HG02798 (cell line): ENCODE measurements at regions not wholly inside any gene's neighbourhood (a gene's known extent, or its start where the extent isn't known, plus 50 kb on each side); places are given as distances from the start of the nearest gene placed in this dataset.
"Not testable (repeated sequence)": the region's sequence is repeated elsewhere in the genome, so short reads cannot be mapped to it uniquely, and the experiment has no call there.

Source experiments
- ATAC-seq: cut with Tn5 transposase; IDR thresholded peaks from one replicate; pipeline ENCODE4 v1.9.1; 2021; ENCODE audit warnings: mild to moderate bottlenecking; ENCODE audit not compliant: unreplicated experiment, poor library complexity

- ATAC-seq, result not testable (repeated sequence)
Observed at GRCh38 chr14:55919800-55920199, 198.4 kb upstream of the PELI2 start.

- no peak for ATAC-seq
Observed at GRCh38 chr14:55921511-55921910, 196.7 kb upstream of the PELI2 start.

- ATAC-seq, result no peak
Observed at GRCh38 chr14:55926007-55926406, 192.2 kb upstream of the PELI2 start.

GRCh38 chr14:55927028-55927427, 191.2 kb upstream of the PELI2 start:
- ATAC-seq, result no peak

- no peak for ATAC-seq
Observed at GRCh38 chr14:55928276-55928675, 189.9 kb upstream of the PELI2 start.

GRCh38 chr14:55929136-55929535, 189.1 kb upstream of the PELI2 start:
- no peak for ATAC-seq

GRCh38 chr14:55930016-55930784, 188.0 kb upstream of the PELI2 start:
- no peak for ATAC-seq

DNA sequence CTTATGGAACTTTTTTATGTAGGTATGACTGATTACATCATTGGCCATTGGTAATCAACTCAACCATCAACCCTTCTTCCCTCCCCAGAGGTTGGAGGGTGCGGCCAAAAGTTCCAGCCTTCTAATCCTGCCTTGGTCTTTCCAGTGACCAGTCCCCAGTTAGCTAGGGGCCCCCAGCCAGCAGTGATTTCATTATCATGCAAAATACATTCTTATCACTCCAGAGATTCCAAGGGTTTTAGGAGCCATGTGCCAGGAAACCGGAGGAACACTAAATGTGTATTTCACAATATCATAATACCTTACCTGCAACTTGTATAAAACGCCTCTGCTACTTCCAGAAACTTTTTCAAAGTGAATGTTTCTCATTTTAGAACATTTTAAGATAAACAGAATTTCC, 181.5 kb upstream of the PELI2 start:
- ATAC-seq, result no peak

DNA sequence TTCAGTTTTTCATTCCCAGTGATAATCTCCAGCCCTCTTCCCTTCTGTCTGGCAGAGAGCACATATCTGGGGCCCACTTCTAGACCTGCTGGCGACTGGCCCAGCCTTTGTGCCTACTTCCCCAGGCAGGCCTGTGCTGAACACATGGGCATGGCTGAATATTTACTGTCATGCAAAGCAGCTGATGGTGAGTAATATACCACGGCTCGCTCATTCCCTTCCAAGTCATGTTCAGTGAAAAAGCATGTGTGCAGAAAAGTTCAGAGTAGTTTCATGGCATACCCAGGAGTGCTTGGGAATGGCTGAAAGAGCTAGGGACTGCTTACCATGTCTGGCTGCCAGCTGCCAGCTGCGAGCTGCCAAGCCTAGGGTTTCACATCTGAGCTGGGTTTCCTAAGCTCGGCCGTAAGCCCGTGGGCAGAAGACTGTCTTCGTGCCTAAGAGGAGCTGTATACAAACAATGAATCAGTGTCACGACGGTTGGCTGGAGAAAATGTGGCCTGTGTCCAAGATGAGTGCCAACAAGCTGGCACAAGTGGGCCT, 179.9 kb upstream of the PELI2 start:
- no peak for ATAC-seq

GRCh38 chr14:55942076-55942654, 176.0 kb upstream of the PELI2 start:
- no peak for ATAC-seq

DNA sequence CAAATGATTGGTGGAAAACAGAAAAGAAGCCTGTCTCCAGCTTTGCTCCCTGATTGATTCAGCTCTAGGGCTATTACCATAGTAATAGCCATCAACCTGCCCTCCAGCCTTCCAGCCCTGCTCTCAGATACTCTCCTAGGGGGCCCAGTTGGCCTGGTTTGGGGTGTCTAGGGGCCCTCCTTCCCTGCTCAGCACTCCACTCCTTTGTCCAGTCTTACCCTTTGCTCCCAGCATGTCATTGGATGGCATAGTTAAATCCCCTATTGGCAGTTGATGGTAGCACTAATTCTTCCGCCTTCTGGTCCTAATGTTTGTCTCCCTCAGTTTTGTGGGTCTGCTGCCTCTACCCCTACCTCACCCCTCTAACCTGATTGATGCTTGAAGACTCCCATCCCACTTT, 175.4 kb upstream of the PELI2 start:
- no peak for ATAC-seq

DNA sequence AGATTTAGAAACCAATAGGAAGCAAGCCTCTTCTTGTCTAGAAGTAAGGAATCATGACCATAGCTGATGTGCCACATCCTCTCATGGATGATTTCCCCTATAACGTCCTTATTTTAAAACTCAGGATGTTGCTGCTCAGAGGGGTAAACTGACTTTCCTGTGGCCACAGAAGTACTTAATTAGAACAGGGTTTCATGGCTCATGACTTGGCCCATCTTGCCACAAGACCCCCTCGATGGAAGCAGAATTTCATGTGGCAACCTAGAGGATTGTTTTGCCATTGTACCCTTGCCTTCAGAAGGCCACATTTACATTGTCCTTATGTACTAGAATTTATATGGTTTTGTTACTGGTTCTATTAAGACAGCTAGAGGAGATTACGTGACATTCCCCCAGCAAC, 173.5 kb upstream of the PELI2 start:
- no peak for ATAC-seq

DNA sequence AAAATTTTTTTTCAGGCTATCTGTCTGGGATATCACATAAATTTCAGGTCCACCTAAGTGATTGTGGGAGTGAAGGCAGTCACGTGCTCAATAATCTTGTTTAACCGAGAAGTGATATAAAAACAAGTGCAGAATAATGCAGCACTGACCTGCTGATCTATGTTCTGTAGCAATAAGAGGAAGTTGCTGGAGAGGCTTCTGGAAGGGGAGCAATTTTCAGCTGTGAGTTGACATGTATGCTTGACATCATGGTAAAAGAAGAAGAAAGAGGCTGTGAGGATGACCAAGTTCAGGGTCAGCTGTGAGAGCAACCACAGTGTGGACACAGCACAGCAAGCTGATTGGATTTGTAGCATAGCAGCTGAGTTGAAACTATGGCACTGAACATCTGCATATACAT, 172.0 kb upstream of the PELI2 start:
- no peak for ATAC-seq

- ATAC-seq, result no peak
Observed at GRCh38 chr14:55948399-55948798, 169.8 kb upstream of the PELI2 start.

DNA sequence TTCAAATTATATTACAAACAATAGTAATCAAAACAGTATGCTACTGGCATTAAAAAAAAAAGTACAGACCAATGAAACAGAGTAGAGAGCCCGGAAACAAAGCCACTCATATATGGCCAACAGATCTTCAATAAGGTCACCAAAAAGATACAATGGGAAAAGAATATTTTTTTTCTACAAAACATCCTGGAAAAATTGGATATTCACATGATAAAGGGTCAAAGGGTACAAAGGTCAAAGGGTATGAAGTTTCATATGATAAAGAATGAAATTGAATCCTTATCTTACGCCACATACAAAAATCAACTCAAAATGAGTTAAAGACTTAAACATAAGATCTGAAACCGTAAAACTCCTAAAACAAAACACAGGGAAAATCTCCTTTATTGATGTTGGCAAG, 168.5 kb upstream of the PELI2 start:
- no peak for ATAC-seq

GRCh38 chr14:55950135-55950534, 168.1 kb upstream of the PELI2 start:
- ATAC-seq, result no peak

DNA sequence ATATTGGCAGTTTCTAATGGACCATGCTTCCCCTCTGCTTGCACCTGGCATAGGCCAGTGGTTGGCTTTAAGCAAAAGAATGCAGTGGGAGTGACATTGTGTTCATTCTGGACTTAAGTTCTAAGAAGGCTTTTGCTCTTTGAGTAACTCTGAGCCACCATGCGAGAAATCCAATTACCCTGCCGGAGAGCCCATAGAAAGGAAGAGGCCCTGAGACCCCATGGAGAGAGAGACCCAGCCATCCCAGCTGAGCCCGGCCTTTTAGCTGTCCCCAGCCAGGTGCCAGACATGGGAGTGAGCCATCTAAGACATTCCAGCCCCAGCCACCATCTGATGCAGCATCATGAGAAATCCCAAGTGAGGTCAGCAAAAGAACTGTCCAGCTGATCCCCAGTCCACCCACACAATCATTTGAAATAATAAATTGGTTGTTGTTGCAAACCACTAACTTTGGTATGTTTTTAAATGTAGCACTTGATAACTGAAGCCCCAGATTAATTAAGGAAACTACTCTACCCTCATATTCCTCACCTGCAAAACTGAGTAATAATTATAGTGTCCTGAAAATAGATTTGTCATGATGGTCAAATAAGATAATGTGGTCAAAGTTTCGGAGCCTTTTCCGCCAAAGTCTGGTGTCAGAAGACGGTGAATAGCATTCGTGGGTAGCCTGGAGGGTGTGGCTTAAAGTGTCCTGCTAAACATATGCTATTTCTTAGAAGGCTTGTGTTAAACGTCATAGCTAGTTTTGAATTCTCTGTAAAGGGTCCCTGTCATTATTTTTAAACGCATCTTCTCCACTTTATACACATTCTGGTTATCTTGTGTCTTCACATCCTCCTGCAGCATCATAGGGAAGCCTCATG, 166.6 kb upstream of the PELI2 start:
- ATAC-seq, result no peak

DNA sequence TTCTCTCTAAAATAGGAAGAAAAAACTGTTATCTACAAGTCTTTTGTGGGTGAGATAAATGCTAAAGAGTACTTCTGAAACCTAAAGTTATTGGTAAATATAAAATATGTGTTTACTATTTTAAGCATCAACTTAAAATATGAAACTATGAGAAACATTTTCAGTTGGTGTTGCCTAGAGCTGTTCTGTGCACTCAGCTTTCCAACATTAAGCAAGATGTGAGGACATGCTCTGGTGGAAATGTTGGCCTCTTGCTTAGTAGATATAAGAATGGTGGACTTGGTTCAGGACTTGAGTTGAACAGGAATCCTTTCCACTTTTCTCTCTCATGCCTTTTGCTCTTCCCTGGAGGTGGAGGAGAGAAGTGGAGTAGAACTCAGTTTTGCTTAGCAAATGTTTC, 164.1 kb upstream of the PELI2 start:
- no peak for ATAC-seq

GRCh38 chr14:55955175-55955574, 163.0 kb upstream of the PELI2 start:
- ATAC-seq, result no peak

- no peak for ATAC-seq
Observed at GRCh38 chr14:55957950-55958349, 160.3 kb upstream of the PELI2 start.

GRCh38 chr14:55963295-55963694, 154.9 kb upstream of the PELI2 start:
- no peak for ATAC-seq
